NOMO-1 treated with DMSO at 0.1 percent for 48 hours (cell line): ENCODE measurements at regions not wholly inside any gene's neighbourhood (a gene's known extent, or its start where the extent isn't known, plus 50 kb on each side); places are given as distances from the start of the nearest gene placed in this dataset.

Experiments used
- DNase-seq: peaks from one replicate; lab custom pipeline; 2025; ENCODE audit not compliant: unreplicated experiment; lab: John Stamatoyannopoulos, UW

DNA sequence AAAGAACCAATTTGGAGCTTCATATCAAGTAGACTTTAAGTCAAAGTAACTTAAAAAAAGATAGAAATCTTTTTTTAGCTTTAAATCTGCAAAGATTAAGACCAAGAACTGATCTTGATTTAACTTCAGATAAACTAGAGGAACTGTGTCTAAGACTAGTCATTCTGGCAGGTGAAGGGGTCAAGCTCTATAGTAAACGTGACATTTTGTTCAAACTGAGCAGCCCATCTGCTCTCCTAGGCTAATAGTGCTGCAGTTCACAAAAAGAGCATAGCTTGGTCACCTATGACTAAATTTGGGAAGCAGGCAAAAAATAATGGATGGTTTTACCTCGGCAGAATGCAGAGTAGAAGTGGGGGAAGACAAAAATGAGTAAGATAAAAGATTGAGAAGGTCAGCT is 168.8 kb upstream of the ALCAM start:
- no peak for DNase-seq

GRCh38 chr3:105199217-105199616 is 167.5 kb upstream of the ALCAM start:
- no peak for DNase-seq

DNA sequence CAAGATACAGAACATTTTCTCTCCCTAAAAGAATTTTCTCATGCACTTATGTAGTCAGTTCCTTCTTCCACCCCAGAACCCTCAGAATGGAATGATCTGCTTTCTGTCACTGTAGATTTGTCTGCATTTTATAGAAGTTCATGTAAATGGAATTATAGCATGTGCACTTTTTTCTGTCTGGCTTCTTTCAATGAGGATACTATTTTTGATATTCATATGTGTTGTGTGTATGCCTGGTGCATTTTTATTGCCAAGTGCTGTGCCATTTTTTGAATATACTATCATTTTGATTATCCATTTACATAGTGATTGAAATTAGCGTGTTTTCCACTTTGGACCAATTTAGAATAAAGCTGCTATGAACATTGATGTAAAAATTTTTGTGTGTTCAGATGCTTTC is 156.6 kb upstream of the ALCAM start:
- DNase-seq = no peak

DNA sequence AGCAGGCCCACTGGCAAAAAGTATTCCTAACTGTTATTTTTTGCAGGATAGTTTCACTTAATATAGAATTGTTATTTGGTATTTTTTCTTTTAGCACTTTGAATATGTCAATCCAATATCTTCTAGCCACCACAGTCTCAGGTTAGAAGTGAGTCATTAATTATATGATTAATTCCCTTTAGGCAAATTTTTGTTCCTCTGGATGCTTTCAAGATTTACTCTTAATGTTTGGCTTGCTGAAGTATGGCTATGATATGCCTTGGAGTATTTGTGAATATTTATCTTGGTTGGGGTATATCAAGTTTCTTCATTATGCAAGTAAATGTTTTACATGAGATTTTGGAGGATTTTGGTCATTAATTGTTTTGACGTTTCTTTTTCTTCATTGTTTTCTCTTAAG is 152.1 kb upstream of the ALCAM start:
- DNase-seq = no peak

DNA sequence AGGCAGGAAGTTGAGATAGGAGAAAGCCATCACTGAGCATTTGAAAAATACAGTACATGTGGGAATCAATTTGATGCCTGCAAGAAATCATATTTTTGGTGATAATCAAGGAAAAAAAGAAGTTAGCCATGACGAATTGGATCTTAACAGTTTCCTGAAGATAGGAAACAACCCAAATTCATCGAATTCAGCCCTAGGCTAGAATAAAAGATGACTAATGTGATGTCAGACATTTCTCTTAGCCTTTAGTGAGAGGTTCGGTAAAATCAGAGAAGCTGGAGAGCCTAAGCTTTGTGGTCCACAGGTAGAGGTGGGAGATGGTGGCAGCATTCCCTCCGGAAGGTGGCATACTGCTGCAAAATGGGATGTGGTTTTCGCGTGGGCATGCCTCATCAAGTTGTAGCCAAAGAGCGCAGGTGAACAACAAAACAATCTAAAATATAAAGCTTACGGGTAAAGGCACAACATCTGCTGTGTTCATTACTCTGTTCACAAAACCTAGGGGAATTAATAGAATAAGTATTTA is 144.1 kb upstream of the ALCAM start:
- no peak for DNase-seq

DNA sequence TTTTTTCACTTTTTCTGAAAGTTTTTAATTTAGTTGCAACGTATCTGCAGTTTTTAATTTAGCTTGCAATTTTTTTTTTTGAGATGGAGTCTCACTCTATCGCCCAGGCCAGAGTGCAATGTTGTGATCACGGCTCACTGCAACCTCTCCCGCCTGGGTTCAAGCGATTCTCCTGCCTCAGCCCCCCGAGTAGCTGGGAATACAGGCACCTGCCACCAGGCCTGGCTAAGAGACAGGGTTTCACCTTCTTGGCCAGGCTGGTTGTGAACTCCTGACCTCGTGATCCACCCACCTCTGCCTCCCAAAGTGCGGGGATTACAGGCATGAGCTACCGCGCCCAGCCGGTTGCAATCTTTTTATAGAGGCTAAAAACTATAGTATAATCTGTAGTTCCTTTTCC is 142.9 kb upstream of the ALCAM start:
- DNase-seq = no peak

DNA sequence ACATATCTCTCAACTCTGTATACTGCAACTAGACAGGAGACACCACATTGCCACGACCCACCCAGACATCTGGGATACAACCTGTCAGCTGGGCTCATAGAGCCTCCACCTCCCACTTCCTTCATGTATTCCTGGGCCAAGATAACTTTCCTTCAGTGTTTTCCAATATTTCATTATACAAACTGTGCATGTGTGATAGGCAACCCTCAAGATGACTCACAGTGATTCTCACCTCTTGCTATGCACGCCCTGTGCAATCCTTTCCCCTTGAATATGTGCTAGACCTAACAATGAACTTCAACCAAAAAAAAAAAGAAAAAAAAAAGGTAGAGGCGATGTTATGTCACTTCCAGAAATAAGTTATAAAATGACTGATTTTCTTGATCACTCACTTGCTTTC is 138.0 kb upstream of the ALCAM start:
- DNase-seq = no peak

GRCh38 chr3:105232553-105232952 is 134.2 kb upstream of the ALCAM start:
- DNase-seq = no peak

GRCh38 chr3:105233010-105233409 is 133.7 kb upstream of the ALCAM start:
- DNase-seq = no peak

- no peak for DNase-seq
These were observed 131.5 kb upstream of the ALCAM start for GRCh38 chr3:105235221-105235620.

- no peak for DNase-seq
These were observed 130.9 kb upstream of the ALCAM start for GRCh38 chr3:105235785-105236184.

DNA sequence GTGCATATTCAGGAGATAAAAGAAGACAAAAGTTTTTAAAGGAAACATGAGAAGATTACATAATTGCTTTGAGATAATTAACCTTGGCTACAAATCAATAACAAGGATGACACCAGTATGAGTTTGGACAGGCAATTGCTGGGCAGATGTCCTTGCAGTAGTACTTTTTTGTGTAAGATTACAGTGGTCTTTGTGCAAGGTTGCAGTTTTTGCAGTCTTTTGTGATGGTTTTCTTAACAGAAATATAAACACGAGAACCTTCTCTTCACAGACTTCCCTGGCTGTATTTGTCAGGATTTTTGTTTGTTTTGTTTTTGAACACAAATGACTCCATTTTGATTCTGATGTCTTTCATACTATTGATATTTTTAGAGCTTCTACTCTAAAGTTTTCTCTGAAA is 128.3 kb upstream of the ALCAM start:
- no peak for DNase-seq

DNA sequence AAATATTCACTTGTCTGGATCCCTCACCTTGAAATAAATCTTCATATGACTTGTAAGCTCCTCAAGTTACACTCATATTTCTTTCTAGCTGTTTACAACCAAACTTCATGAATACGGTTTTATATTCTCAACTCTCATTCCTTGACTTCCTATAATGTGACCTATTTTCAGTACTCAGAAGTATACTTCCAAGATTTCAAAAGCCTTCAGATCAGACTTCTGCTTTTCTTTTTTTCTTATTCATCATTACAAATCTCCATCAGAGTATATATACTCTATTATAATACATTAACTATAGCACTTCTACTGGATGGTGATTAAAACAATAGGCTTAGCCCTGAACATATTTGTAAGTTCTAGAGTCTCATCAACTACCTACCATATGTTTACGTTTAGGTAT is 123.6 kb upstream of the ALCAM start:
- no peak for DNase-seq

DNA sequence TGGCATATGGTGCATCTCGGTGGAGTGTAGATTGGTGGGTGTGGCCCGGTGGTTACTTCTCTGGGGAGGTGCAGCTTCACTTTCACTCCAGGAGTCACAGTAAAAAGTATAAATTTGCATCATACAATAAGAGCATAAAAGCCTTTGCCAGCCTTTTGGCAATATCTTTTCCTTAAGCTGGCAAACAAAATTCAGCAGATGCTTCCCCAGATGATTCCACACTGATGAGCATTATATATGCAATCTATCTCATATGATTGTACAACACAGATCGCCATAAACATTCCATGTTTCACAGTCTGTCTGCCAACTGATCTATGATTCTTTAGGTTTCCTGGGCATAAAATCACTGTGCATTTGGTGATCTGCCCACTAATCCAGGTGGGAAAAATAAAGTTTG is 120.2 kb upstream of the ALCAM start:
- DNase-seq = no peak

DNA sequence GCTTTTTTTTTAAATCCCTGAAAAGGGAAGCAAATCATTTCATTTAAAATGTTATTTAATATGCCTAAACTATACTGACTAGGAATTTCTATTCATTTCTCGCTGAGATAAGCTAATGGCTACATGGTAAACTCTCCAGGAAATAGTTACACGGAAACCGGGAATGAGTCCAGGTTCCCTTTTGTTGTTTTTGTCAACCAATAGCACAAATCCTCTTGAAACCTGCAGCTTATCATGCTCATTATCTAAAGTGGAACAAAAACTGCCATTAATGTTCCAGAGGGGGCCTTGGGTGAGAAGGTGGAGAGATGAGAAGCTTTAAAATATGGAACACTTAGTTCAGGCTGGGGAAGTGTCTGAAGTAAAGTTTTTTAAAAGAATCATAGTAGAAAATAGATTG is 113.5 kb upstream of the ALCAM start:
- no peak for DNase-seq

DNA sequence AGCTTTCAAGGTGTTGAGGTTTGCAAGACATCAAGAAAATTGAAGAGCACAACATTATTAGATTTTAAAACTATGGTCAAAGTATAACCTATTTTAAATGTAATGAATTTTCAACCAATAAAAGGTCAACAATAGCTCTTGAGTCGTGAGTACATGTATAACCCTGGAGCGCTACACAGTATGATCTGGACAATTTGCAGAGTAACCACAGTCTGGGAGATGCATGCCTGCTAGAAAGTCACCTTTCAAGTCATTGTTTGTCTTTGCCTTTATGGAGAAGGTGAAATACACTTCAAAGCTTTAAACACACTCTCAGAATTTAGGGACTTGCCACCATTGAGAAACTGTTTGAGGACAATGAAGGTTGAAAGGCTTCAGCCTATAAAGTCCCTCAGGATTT is 112.6 kb upstream of the ALCAM start:
- DNase-seq = no peak

GRCh38 chr3:105255350-105255749 is 111.4 kb upstream of the ALCAM start:
- DNase-seq = no peak

GRCh38 chr3:105259496-105259895 is 107.2 kb upstream of the ALCAM start:
- DNase-seq = no peak

GRCh38 chr3:105260385-105260784 is 106.3 kb upstream of the ALCAM start:
- no peak for DNase-seq

GRCh38 chr3:105274536-105274935 is 92.2 kb upstream of the ALCAM start:
- no peak for DNase-seq

DNA sequence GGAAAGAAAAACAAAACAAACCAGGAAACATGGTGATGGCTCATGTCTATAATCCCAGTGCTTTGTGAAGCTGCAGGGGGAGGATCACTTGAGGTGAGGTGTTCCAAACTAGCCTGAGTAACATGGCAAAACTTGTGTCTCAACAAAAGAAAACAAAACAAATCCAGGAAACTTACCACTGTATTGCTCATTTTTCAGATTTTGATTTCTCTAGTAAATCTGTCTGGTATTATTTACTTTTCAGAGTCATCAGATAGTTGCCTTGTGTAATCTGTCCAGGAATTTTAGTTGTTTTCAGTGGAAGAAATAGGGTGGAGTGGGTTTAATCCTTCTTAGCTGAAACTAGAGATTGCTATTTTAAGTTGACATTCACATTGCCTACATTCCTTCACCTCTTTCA is 91.8 kb upstream of the ALCAM start:
- DNase-seq = no peak

GRCh38 chr3:105277656-105278055 is 89.1 kb upstream of the ALCAM start:
- no peak for DNase-seq

DNA sequence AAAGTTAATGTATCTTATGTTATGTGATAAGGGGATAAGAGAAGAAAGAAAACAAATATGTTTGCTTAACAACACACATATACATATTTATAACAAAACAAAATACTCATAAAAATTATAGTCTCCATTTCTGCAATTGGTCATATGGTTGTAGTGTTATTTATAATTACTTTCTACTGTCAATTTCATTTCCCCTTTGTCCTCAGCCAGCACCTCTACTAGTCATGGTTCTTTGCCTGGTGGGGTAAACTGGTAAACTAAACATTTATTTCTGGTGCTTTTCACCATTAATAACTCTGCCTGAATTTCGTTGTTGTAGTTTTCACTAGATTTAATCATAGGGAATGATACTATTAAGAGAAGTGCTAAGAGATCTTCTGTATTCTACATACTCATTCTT is 88.0 kb upstream of the ALCAM start:
- DNase-seq = no peak

DNA sequence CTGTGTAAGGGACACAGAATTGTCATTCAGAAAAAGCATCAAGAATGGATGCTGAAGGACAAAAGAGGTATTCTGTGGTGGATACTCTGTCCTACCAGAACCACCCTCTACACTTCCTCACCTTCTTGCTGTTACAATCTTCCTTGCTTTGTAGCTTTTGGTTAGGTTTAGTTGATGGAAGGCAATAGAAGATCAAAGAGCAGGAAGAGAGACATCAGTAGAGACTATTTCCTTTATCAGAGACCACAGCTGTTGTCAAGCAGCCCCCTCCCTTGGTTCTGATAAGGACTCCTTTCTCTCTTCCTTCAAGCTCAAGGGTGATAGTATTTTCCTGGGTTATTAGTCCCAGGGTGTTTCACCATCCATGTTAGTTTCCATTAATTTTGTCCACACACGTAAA is 84.7 kb upstream of the ALCAM start:
- DNase-seq = no peak
